Epithelial cell of proximal tubule (primary cell): ENCODE measurements at regions not wholly inside any gene's neighbourhood (a gene's known extent, or its start where the extent isn't known, plus 50 kb on each side); places are given as distances from the start of the nearest gene placed in this dataset.

Experiments used
- DNase-seq: peaks from one replicate; pipeline ENCODE4 v3.0.0-alpha.2; 2011; ENCODE audit warnings: low read depth
- H3K4me3 ChIP-seq: 2 replicates; pipeline ENCODE4 v1.5.1; 2011; ENCODE audit warnings: low read depth, mild to moderate bottlenecking, low read length
- TF ChIP-seq, protein P1 (sequence below): conservative IDR thresholded peaks from 2 replicates; pipeline ENCODE4 v1.5.1; 2012; ENCODE audit warnings: low read depth, mild to moderate bottlenecking, low read length

DNA sequence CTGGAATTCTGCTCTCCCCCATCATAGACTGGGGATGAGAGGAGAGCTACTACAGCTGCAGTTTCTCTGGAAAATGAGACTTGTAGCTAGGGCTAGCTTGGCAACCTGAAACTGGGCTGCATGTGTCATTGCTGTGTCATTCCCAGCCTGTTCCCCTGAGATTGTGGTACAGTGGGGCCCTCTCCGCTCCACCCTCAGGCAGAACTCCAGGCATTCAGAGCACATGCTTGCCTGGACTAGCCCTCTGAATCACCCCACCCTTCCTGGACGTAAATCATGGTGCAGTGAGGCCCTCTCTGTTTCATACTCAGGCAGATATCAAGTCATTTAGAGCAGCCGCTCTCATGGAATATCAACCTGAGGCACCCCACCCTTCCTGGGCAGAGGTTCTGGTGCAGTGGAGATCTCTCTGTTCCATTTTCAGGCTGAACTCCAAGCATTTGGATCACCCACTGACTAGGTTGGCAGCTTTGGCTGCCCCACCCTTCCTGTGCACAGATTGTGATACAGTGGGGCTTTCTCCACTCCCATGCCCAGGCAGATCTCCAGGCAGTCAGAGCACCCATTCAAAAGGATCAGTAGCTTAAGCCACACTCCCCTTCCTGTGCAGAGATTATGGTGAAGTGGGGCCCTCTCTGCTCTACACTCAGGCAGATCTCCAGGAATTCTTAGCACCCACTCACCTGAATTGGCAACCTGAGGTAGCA lies 274.4 kb downstream of the C11orf87 start:
- no peak for DNase-seq
- TF ChIP-seq, protein P1, sequence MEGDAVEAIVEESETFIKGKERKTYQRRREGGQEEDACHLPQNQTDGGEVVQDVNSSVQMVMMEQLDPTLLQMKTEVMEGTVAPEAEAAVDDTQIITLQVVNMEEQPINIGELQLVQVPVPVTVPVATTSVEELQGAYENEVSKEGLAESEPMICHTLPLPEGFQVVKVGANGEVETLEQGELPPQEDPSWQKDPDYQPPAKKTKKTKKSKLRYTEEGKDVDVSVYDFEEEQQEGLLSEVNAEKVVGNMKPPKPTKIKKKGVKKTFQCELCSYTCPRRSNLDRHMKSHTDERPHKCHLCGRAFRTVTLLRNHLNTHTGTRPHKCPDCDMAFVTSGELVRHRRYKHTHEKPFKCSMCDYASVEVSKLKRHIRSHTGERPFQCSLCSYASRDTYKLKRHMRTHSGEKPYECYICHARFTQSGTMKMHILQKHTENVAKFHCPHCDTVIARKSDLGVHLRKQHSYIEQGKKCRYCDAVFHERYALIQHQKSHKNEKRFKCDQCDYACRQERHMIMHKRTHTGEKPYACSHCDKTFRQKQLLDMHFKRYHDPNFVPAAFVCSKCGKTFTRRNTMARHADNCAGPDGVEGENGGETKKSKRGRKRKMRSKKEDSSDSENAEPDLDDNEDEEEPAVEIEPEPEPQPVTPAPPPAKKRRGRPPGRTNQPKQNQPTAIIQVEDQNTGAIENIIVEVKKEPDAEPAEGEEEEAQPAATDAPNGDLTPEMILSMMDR: no peak
- no peak overlapping the region for H3K4me3 ChIP-seq

- H3K4me3 ChIP-seq: no peak overlapping the region
- TF ChIP-seq, protein P1: peak; percentile 90
- no peak for DNase-seq
Measured at GRCh38 chr11:109697140-109697843, 275.3 kb downstream of the C11orf87 start.

GRCh38 chr11:109698237-109698636 lies 276.2 kb downstream of the C11orf87 start:
- TF ChIP-seq, protein P1: no peak
- DNase-seq: no peak
- no peak overlapping the region for H3K4me3 ChIP-seq

DNA sequence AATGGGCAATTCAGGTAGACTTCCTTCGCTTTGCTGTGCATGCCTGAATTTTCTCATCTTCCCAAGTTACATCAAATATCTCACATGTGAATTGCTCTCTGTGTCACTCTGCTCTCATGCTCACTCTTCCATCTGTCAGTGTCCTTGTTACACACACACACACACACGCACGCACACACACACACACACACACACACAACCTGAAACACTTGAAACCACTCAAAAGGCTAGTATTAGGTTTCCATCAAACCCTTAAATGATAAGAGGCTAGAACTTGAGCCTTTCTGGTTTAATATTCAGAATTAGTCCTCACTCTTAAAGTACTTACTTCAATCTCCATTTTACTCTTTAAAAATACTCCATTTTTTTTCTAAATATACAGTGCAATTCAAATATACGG lies 282.4 kb downstream of the C11orf87 start:
- TF ChIP-seq, protein P1: no peak
- no peak overlapping the region for H3K4me3 ChIP-seq
- no peak for DNase-seq

DNA sequence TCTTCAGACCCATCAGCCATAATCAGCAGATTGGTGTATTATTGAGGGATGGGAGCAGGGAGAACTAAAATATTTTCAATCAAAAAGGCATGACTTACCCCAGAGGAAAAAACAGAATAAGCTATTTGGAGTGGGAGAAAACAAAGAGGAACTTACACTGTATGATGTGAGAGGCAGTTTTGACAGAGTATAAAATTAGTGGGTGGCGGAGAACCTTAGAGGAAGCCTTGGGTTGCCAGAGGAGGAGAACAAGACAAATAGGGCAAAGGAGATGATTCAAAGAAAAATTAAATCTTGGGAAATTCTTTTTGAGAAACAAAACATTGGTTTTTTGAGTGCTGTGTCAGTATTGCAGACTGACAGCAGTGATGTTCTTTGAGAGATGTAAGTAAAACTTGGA lies 285.0 kb downstream of the C11orf87 start:
- TF ChIP-seq, protein P1: no peak
- no peak overlapping the region for H3K4me3 ChIP-seq
- no peak for DNase-seq

DNA sequence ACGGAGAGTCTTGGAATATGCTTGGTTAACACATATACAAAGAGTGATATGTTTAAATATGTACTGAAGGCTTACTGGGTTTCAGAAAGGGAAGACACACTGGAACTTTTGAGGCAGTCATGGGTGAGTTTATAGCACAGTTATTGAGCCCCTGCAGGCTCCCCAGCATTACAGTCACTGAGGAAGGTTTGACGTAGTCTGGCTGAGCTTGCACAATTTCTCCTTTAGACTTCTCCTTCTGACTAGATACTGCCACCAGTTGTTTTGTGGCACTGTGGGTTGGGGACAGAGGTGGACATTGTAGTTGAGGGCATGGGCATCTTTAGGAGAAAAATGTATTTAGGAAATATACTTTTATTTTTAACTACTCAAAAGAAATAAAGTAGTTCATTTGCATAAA lies 285.4 kb downstream of the C11orf87 start:
- no peak for DNase-seq
- H3K4me3 ChIP-seq: no peak overlapping the region
- TF ChIP-seq, protein P1: no peak
